HG03342 (cell line): ENCODE measurements at regions not wholly inside any gene's neighbourhood (a gene's known extent, or its start where the extent isn't known, plus 50 kb on each side); places are given as distances from the start of the nearest gene placed in this dataset.
A peak's percentile ranks its signal among the peaks of the same experiment; 100 is the strongest.
"Not testable (repeated sequence)": the region's sequence is repeated elsewhere in the genome, so short reads cannot be mapped to it uniquely, and the experiment has no call there.

ENCODE experiments used
- ATAC-seq: cut with Tn5 transposase; IDR thresholded peaks from one replicate; pipeline ENCODE4 v1.9.1; 2021; ENCODE audit warnings: mild to moderate bottlenecking, moderate library complexity; ENCODE audit not compliant: unreplicated experiment

- no peak for ATAC-seq
Measured at GRCh38 chr9:27671636-27672035, 98.4 kb upstream of the C9orf72 start.

DNA sequence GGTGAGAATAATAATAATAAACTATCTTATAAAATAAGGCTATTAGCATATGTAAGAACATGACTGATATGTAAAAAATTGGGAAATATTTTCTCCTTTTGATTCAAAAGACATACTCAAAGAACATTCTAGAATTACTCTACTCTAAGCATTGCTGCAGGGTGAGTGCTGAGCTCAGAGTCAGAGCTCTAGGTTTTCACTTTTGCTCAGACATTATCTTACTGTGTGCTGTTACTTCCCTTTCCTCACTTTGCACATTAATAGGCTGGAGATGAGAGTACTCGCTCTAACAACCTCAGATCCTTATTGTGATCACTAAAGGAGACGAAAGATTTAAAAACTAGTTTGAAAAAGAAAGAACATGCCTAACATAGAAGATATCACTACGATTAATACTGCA lies 99.4 kb upstream of the C9orf72 start:
- ATAC-seq: no peak

- no peak for ATAC-seq
Measured at GRCh38 chr9:27673641-27674040, 100.4 kb upstream of the C9orf72 start.

- ATAC-seq: no peak
Measured at GRCh38 chr9:27675354-27675753, 102.1 kb upstream of the C9orf72 start.

DNA sequence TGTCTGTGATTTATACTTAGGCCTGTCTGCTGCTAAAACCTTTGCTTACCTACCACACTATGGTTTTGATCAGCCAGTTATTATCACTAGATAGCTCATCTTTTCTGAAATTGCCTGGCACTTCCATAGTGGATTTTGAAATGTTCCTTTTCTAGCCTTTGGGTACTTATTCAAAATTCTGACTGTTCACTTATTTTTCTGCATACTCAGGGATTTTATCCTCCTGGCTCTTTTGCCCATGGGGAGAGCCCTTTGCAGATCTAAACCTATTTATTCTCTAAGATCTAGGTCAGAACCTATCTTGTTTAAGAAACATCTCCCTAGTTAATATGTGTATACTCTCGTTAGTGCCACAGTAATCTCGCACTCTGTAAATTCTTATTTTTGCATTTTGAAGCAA lies 103.5 kb upstream of the C9orf72 start:
- ATAC-seq: no peak

DNA sequence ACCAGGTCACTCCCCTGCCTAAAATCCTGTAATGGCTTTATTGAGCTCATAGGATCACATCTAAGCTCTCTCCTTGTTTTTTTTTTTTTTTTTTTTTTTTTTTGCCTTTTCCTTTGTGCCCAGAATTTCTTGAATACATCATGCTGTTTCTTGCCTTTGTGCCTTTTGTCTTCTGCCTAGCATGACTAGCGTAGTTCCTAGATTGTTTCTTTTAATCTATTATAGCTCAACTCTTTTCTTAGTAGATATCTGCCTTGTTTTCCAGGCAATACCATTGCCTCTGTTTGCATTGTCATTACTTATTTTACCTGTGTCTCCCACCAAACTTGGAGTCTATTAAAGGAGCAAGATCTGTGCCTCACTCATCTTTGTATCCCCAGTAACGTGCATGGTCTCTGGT lies 106.1 kb upstream of the C9orf72 start:
- no peak for ATAC-seq

- no peak for ATAC-seq
Measured at GRCh38 chr9:27683181-27683580, 109.9 kb upstream of the C9orf72 start.

- ATAC-seq: no peak
Measured at GRCh38 chr9:27688954-27689353, 115.7 kb upstream of the C9orf72 start.

DNA sequence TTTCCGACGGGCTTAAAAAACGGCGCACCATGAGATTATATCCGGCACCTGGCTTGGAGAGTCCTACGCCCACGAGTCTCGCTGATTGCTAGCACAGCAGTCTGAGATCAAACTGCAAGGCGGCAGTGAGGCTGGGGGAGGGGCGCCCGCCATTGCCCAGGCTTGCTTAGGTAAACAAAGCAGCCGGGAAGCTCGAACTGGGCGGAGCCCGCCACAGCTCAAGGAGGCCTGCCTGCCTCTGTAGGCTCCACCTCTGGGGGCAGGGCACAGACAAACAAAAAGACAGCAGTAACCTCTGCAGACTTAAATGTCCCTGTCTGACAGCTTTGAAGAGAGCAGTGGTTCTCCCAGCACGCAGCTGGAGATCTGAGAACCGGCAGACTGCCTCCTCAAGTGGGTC lies 117.5 kb upstream of the C9orf72 start:
- ATAC-seq: not testable (repeated sequence)

DNA sequence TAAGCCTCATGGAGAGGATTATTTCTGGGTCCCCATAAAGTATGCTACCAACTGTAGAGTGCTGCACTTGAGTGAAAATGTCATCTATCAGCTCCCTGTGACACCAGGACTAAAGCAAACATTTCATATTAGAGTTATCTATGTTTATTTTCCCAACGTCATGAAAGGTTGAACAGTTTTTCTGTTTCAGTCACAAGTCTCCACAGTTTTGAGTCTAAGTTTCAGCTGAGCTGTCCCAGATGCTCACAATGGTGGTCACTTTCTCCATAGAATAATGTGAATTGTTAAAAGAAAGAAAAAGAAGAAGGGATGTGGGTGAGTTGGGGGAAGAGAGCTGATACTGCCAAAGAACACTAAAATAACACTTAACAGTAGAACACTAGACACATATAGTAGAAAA lies 126.3 kb upstream of the C9orf72 start:
- no peak for ATAC-seq

- ATAC-seq: no peak
Measured at GRCh38 chr9:27701016-27701415, 127.7 kb upstream of the C9orf72 start.

DNA sequence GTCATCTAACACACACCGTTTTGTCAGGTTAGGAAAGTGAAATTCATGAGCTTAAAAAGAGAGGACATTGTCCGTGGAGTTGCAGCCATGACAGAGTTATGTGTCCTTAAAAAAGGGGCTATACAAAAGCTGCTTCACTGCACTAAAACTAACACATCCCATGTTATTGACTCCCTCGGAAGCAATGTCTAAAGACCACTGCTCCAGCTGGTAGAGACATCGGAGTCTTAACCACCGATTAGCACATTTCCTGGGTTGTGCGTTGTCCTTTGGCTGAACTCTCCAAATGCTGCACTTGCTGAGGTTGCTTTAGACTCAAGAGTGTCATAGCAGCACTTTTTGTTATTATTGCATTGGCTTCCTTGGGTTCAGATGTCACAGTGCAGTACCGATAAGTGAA lies 128.3 kb upstream of the C9orf72 start:
- ATAC-seq: no peak

- ATAC-seq: no peak
Measured at GRCh38 chr9:27703216-27703980, 130.1 kb upstream of the C9orf72 start.

GRCh38 chr9:27711241-27711640 lies 138.0 kb upstream of the C9orf72 start:
- no peak for ATAC-seq

DNA sequence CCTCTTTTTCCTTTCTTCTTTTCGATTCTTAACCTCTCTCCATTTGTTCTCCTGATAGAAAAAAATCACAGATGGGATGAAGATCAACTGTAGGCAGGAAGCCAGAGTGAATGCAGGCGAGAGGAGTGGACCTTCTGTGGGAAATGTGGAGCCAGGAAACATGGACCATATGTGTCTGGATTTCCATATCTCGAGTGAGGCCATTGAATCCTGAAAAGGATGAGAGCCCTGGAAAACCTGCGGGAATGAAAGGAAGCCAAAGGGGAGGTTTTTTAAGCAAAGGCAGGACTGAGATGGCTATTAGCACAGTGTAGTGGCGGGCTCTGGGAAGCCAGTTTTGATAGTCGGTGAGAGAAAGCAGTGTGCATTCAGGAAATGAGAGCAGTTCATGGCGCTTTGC lies 139.5 kb upstream of the C9orf72 start:
- ATAC-seq: no peak

DNA sequence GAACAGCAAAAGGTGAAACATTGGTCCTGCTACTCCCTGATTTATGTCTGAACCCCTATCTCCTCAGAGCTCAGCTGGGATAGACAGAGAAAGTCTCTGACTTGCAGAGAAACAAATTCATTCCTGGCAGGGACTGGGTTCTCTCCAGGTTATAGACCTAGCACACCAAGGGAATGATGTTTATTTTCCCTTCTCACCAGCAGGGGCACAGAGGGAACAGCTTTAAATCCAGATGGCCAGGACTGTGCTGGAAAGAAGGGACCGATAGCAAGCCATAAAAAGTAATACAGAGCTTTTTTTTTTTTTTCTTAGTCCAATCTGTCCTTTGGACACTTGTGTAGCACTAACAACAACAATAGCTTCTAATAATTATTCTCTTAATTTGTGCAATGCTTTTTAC lies 141.1 kb upstream of the C9orf72 start:
- no peak for ATAC-seq

DNA sequence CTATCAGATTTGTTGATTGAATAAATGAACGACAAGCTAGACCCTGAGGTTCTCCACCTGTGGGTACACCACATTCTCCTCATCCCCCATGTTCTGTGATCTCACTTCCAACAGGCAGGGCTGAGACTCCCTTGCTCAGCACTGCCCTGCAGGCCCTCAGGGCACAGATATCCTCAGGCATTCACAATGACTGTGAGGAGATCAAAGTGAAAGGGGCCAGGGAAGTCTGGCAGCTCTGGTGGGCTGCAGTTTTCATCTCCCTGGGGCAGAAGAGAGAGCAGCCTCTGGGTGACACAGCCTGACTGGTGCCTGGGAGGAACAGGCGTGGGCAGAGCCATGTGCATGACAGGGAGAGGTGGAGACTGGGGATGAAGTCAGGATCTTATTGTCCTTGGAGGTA lies 142.4 kb upstream of the C9orf72 start:
- ATAC-seq: no peak

DNA sequence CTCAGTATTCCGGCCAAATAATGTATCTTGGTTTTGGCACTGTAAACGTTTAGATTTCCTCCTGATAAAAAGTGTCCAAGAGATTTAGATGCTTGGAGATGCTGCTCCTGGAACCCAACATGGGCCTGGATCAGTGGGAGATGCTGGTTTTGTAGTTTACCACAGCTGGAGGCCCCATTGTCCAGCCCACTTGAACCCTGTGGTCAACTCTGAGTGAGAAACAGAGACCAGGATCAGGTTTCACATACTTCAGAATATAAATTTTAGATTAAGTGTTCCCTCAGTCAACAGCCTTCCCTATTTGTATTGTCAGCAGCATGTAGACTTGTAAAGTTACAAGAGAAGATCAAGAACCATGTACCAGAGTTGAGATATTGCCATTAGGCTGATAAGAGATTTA lies 144.7 kb upstream of the C9orf72 start:
- no peak for ATAC-seq

GRCh38 chr9:27719711-27720110 lies 146.4 kb upstream of the C9orf72 start:
- no peak for ATAC-seq

- ATAC-seq: no peak
Measured at GRCh38 chr9:27722866-27723265, 149.6 kb upstream of the C9orf72 start.

GRCh38 chr9:27726244-27727081 lies 153.2 kb upstream of the C9orf72 start:
- ATAC-seq: peak; percentile 88

DNA sequence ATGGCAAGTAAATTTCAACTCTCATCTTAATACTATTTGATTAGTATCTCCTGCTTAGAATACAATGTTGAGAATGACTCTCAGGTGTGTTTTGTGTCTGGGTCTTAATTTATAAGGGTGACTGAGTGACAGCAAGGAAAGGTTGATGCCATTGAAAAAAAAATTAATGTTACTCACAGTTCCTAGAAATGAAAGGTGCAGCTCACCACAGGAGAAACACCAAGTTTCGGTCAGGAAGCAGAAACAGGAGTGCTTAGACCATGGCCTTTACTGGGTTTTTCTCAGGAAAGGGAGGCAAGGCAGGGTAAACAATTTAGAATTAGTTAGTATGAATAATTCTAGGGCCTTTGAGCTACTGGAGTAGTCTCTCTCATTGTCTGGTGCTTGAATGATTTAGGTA lies 159.2 kb upstream of the C9orf72 start:
- ATAC-seq: no peak
